ENCODE measurements at regions not wholly inside any gene's neighbourhood (a gene's known extent, or its start where the extent isn't known, plus 50 kb on each side); places are given as distances from the start of the nearest gene placed in this dataset.

DNA sequence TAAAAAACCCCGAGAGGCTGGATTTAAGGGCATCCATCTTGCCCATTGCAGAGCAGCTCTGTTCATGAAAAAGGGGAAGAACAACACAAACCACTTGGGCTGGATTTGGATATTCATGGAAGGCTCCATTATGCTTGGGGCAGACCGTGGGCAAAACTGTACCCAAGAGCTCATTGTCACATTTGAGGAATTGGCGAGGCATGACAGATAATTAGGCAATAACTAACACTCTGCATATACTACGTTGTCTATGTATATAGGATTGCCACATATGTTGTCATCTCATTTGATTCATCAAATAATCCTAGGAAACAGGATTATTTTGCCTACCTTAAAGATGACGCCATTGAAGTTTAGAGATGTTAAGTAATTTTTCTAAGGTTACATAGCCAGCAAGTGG lies 255.4 kb downstream of the SMARCA2 start:
- no peak overlapping the region for H2AFZ ChIP-seq (ENCODE audit: control insufficient read depth, low read depth, low read length)
- WGBS (ENCODE audit: insufficient coverage, insufficient replicate concordance, low lambda C conversion rate, missing lambda C conversion rate): 50% methylated on average over 5 of the region's 5 CpGs
- in situ Hi-C loops (cut with MboI) (loop anchor here (10.0 kb wide), 1 partner anchor 1544 kb away; no protein-coding TSS in a partner anchor), intact Hi-C loops (cut with micrococcal nuclease; ENCODE audit: unreplicated experiment) (loop anchor here (10.0 kb wide), 1 partner anchor 1544 kb away; no protein-coding TSS in a partner anchor)
- no peak overlapping the region for H3K9ac ChIP-seq (ENCODE audit: control insufficient read depth, insufficient read depth, low read length)
- ChIA-PET SMC1A (ENCODE audit: uncharacterized antibody, unreplicated experiment) (interaction anchor here (0.8 to 1.1 kb wide), 2 partner anchors 143 to 430 kb away, joined by 3 read pairs; no protein-coding TSS in a partner anchor), POLR2A (no interaction called here), RAD21 (ENCODE audit: unreplicated experiment) (no interaction called here), CTCF (interaction anchor here (0.6 to 2.1 kb wide), 5 partner anchors 10 to 138 kb away, joined by 3 to 7 read pairs (median 3); no protein-coding TSS in a partner anchor)
- ATAC-seq (no peak; the same call in 2 of the 3 replicates), FAIRE-seq (no peak), DNase-seq (ENCODE audit: low read depth, low spot score) (no peak)
- H3K4me3 ChIP-seq: no peak overlapping the region
- H3K9me3 ChIP-seq (replicated peaks; ENCODE audit: control insufficient read depth, insufficient read depth, low read length): no peaks in the 10 kb centered on the region; the same call in 1 of the 3 replicates
- H3K27me3 ChIP-seq (replicated peaks in 1 of 2; ENCODE audit: control insufficient read depth in 2 of 2, insufficient read depth in 2 of 2, low read length in 1 of 2): no peaks in the 10 kb centered on the region; a peak in 2 of 4 replicates
- no peak overlapping the region for H3K27ac ChIP-seq (ENCODE audit: control insufficient read depth, insufficient read depth)
- TF ChIP-seq BCL11A (IDR thresholded peaks at IDR 0.05; ENCODE audit: low read depth, low read length) (no peak), PAX5 (IDR thresholded peaks at IDR 0.05; ENCODE audit: borderline replicate concordance, low read depth, low read length) (no peak), BCL3 (IDR thresholded peaks at IDR 0.05; ENCODE audit: borderline replicate concordance, insufficient read depth, low read depth, low read length, poor library complexity, severe bottlenecking) (no peak), ZNF274 (IDR thresholded peaks at IDR 0.05; ENCODE audit: insufficient read depth, insufficient read length) (no peak), STAT1 (conservative IDR thresholded peaks at IDR 0.05) (no peak), SMAD1 (IDR thresholded peaks at IDR 0.05; ENCODE audit: low read depth, partially characterized antibody) (no peak), FOXK2 (IDR thresholded peaks at IDR 0.05) (no peak), POU2F2 (IDR thresholded peaks at IDR 0.05; ENCODE audit: borderline replicate concordance, low read depth, low read length) (no peak)
- TF ChIP-seq, protein P1, sequence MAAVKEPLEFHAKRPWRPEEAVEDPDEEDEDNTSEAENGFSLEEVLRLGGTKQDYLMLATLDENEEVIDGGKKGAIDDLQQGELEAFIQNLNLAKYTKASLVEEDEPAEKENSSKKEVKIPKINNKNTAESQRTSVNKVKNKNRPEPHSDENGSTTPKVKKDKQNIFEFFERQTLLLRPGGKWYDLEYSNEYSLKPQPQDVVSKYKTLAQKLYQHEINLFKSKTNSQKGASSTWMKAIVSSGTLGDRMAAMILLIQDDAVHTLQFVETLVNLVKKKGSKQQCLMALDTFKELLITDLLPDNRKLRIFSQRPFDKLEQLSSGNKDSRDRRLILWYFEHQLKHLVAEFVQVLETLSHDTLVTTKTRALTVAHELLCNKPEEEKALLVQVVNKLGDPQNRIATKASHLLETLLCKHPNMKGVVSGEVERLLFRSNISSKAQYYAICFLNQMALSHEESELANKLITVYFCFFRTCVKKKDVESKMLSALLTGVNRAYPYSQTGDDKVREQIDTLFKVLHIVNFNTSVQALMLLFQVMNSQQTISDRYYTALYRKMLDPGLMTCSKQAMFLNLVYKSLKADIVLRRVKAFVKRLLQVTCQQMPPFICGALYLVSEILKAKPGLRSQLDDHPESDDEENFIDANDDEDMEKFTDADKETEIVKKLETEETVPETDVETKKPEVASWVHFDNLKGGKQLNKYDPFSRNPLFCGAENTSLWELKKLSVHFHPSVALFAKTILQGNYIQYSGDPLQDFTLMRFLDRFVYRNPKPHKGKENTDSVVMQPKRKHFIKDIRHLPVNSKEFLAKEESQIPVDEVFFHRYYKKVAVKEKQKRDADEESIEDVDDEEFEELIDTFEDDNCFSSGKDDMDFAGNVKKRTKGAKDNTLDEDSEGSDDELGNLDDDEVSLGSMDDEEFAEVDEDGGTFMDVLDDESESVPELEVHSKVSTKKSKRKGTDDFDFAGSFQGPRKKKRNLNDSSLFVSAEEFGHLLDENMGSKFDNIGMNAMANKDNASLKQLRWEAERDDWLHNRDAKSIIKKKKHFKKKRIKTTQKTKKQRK (IDR thresholded peaks at IDR 0.05; ENCODE audit: low read depth, low read length): no peak
- TF ChIP-seq, protein P2, sequence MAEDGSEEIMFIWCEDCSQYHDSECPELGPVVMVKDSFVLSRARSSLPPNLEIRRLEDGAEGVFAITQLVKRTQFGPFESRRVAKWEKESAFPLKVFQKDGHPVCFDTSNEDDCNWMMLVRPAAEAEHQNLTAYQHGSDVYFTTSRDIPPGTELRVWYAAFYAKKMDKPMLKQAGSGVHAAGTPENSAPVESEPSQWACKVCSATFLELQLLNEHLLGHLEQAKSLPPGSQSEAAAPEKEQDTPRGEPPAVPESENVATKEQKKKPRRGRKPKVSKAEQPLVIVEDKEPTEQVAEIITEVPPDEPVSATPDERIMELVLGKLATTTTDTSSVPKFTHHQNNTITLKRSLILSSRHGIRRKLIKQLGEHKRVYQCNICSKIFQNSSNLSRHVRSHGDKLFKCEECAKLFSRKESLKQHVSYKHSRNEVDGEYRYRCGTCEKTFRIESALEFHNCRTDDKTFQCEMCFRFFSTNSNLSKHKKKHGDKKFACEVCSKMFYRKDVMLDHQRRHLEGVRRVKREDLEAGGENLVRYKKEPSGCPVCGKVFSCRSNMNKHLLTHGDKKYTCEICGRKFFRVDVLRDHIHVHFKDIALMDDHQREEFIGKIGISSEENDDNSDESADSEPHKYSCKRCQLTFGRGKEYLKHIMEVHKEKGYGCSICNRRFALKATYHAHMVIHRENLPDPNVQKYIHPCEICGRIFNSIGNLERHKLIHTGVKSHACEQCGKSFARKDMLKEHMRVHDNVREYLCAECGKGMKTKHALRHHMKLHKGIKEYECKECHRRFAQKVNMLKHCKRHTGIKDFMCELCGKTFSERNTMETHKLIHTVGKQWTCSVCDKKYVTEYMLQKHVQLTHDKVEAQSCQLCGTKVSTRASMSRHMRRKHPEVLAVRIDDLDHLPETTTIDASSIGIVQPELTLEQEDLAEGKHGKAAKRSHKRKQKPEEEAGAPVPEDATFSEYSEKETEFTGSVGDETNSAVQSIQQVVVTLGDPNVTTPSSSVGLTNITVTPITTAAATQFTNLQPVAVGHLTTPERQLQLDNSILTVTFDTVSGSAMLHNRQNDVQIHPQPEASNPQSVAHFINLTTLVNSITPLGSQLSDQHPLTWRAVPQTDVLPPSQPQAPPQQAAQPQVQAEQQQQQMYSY (CRISPR knock-in tag; IDR thresholded peaks at IDR 0.05): no peak
- no TSS peak for BruUV-seq (replicated peaks)
- no peaks in the 10 kb centered on the region for H3K36me3 ChIP-seq (ENCODE audit: control insufficient read depth in 2 of 2, insufficient read depth in 2 of 2, low read length in 1 of 2)
- no peaks in the 10 kb centered on the region for H3K4me1 ChIP-seq (ENCODE audit: control insufficient read depth, insufficient read depth, low read length)
- H4K20me1 ChIP-seq (ENCODE audit: control insufficient read depth, insufficient read depth): no peaks in the 10 kb centered on the region
- H3K4me2 ChIP-seq (ENCODE audit: control insufficient read depth, insufficient read depth): no peak overlapping the region
- H3K79me2 ChIP-seq (ENCODE audit: control insufficient read depth, insufficient read depth, low read length): no peaks in the 10 kb centered on the region
